ENCODE measurements at regions not wholly inside any gene's neighbourhood (a gene's known extent, or its start where the extent isn't known, plus 50 kb on each side); places are given as distances from the start of the nearest gene placed in this dataset.

DNA sequence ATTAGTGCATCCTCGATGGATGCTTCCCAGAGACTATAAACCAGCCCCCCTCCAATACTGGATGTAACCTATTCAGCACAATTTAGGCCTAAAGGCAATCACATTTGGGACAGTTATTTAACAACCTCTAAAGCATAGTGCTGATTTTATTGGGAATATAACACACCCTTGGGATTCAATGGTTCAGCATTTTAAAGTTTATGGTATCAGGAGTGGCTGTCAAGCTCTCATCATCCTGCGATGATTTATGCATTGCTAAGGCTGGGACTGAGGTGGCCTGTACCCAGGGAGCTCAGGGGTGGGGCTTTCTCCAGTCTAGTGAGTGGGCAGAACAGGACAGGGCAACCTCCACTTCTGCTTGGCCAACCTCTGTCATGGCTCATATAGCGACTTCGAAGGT, 464.9 kb downstream of the INHBA start:
- TF ChIP-seq, protein P1, sequence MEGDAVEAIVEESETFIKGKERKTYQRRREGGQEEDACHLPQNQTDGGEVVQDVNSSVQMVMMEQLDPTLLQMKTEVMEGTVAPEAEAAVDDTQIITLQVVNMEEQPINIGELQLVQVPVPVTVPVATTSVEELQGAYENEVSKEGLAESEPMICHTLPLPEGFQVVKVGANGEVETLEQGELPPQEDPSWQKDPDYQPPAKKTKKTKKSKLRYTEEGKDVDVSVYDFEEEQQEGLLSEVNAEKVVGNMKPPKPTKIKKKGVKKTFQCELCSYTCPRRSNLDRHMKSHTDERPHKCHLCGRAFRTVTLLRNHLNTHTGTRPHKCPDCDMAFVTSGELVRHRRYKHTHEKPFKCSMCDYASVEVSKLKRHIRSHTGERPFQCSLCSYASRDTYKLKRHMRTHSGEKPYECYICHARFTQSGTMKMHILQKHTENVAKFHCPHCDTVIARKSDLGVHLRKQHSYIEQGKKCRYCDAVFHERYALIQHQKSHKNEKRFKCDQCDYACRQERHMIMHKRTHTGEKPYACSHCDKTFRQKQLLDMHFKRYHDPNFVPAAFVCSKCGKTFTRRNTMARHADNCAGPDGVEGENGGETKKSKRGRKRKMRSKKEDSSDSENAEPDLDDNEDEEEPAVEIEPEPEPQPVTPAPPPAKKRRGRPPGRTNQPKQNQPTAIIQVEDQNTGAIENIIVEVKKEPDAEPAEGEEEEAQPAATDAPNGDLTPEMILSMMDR (IDR thresholded peaks at IDR 0.05), result no peak
- TF ChIP-seq POLR2A (IDR thresholded peaks at IDR 0.05), result no peak
- H3K27me3 ChIP-seq, result no peaks in the 10 kb centered on the region
- H3K36me3 ChIP-seq (ENCODE audit: low read depth, missing control alignments), result no peaks in the 10 kb centered on the region
- 93 to 96% methylated on average over 4 of the region's 4 CpGs for WGBS, 2 donors
- no peak for DNase-seq
- H3K9me3 ChIP-seq, result no peaks in the 10 kb centered on the region
- H3K4me1 ChIP-seq, result no peaks in the 10 kb centered on the region
- H3K27ac ChIP-seq, result no peak overlapping the region
- intact Hi-C loops (cut with DNase I; ENCODE audit: low total_unique reads), result no loop called here
- no peak overlapping the region for H3K4me3 ChIP-seq

DNA sequence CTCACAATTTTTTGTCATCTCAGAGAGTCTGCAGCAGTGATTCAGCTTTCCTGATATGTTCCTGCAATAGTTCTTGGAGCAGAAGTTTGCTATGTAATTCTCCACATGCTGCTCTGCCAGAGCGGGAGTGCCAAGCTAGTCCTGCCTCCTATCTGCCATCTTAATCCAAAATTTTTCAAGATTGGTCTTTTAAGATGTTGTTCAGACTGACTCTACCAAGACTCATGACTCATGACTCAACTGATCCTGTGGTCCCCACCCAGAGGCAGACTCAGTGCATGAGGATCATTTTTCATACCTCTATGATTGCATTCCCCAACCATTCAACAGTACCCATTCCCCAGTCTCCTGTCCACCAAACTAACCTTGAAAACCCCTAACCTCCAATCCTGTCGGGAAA, 470.8 kb downstream of the INHBA start:
- no peak for DNase-seq
- WGBS, 2 donors, result 96 to 97% methylated on average over 2 of the region's 2 CpGs
- H3K4me1 ChIP-seq, result no peaks in the 10 kb centered on the region
- no peak overlapping the region for H3K4me3 ChIP-seq
- H3K27me3 ChIP-seq, result no peaks in the 10 kb centered on the region
- intact Hi-C loops (cut with DNase I; ENCODE audit: low total_unique reads), result no loop called here
- H3K27ac ChIP-seq, result no peak overlapping the region
- TF ChIP-seq POLR2A (IDR thresholded peaks at IDR 0.05), result no peak
- TF ChIP-seq, protein P1 (IDR thresholded peaks at IDR 0.05), result no peak
- peaks cover 4% of the 10 kb centered on the region for H3K9me3 ChIP-seq
- H3K36me3 ChIP-seq (ENCODE audit: low read depth, missing control alignments), result no peaks in the 10 kb centered on the region

DNA sequence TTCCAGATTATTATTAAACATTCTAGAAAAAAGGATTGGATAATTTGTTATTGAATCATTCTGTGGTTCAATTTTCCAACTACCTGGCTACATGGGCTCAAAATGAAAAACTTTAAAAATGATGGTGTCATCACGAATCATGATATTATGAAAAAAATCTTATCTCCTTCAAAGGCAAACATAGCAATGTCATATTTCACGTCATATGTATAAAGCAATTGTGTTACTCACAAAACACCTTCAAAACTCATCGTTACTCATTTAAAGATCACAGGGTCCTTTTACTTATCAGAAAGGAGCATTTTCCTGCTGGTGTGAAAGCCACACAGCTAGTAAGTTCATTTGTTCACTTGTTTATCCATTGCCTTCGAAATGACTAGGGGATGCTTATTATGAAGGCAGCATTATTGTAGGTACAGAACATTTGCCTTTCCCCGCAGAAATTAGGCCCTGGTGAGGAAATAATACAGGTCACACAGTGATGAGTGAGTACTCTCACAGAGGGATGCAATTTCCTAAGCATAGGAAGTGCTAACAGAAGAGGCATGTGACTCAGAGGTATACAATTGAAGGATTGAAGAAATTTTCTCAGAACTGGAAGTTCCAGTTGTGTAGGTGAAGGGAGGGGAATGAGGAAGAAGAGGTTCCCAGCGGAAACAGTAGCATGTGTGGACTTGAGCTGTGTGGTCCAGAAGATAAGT, 478.7 kb downstream of the INHBA start:
- Histone ChIP-seq H3K27me3 (no peaks in the 10 kb centered on the region), H3K27ac (no peak overlapping the region), H3K36me3 (ENCODE audit: low read depth, missing control alignments) (no peaks in the 10 kb centered on the region), H3K4me3 (no peak overlapping the region), H3K4me1 (no peaks in the 10 kb centered on the region), H3K9me3 (peaks cover 4% of the 10 kb centered on the region)
- 90 to 94% methylated on average over 6 of the region's 6 CpGs for WGBS, 2 donors
- intact Hi-C loops (cut with DNase I; ENCODE audit: low total_unique reads), result no loop called here
- TF ChIP-seq POLR2A (IDR thresholded peaks at IDR 0.05), result no peak
- TF ChIP-seq, protein P1 (IDR thresholded peaks at IDR 0.05), result no peak
- no peak for DNase-seq

DNA sequence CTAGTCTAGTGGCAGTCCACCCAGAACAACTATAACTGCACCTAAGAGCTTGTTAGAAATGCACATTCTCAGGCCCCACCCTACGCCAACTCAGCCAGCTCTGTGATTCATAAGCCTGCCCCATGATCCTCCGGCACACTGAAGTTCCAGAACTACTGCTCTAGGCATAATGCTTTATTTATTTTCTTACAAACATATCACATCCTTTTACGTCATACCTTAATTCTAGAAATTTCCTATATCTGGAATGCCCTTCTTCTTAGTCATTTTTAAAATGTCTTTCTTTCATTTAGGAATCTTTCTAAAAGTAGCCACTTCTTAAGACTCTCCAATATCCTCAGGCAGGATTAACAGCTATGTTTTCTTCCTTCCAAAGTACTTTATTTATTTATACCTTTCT, 480.1 kb downstream of the INHBA start:
- 95 to 97% methylated on average over 3 of the region's 3 CpGs for WGBS, 2 donors
- TF ChIP-seq, protein P1 (IDR thresholded peaks at IDR 0.05), result no peak
- no peak for TF ChIP-seq POLR2A (IDR thresholded peaks at IDR 0.05)
- H3K36me3 ChIP-seq (ENCODE audit: low read depth, missing control alignments), result no peaks in the 10 kb centered on the region
- DNase-seq, result no peak
- no peaks in the 10 kb centered on the region for H3K9me3 ChIP-seq
- H3K27ac ChIP-seq, result no peak overlapping the region
- H3K4me1 ChIP-seq, result no peaks in the 10 kb centered on the region
- intact Hi-C loops (cut with DNase I; ENCODE audit: low total_unique reads), result no loop called here
- H3K27me3 ChIP-seq, result no peaks in the 10 kb centered on the region
- H3K4me3 ChIP-seq, result no peak overlapping the region

DNA sequence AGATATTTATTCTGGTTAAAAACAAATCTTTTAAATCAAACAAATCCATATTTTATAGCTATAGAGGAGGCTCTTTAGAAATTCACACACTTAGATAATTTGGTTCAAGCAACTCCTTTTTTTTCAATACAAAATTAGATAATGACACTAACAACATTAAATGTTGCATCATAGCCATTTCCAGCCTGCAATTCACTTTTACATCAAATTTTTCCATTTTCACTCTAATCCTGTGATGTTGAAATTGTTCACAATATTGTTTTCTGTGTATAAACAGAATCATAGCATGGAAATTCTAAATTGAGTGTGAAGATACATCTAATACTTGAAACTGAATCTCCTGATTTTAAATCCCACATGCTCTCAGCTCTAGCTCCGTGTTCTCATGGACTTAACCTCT, 482.6 kb downstream of the INHBA start:
- no peak overlapping the region for H3K4me3 ChIP-seq
- no peaks in the 10 kb centered on the region for H3K27me3 ChIP-seq
- no peak overlapping the region for H3K27ac ChIP-seq
- H3K4me1 ChIP-seq, result no peaks in the 10 kb centered on the region
- 65 to 86% methylated on average over 1 of the region's 1 CpG for WGBS, 2 donors
- DNase-seq, result no peak
- intact Hi-C loops (cut with DNase I; ENCODE audit: low total_unique reads), result no loop called here
- no peaks in the 10 kb centered on the region for H3K9me3 ChIP-seq
- TF ChIP-seq POLR2A (IDR thresholded peaks at IDR 0.05), result no peak
- TF ChIP-seq, protein P1 (IDR thresholded peaks at IDR 0.05), result no peak
- no peaks in the 10 kb centered on the region for H3K36me3 ChIP-seq (ENCODE audit: low read depth, missing control alignments)
